NCI-H1048 (cell line): ENCODE measurements at regions not wholly inside any gene's neighbourhood (a gene's known extent, or its start where the extent isn't known, plus 50 kb on each side); places are given as distances from the start of the nearest gene placed in this dataset.
"Not testable (repeated sequence)": the region's sequence is repeated elsewhere in the genome, so short reads cannot be mapped to it uniquely, and the experiment has no call there.

Experiments used
- DNase-seq: peaks from one replicate; lab custom pipeline; 2025; lab: John Stamatoyannopoulos, UW

- DNase-seq, result no peak
Measured at GRCh38 chr20:57999465-58000111, 228.9 kb downstream of the ANKRD60 start.

GRCh38 chr20:57998981-57999464 lies 229.4 kb downstream of the ANKRD60 start:
- DNase-seq, result no peak

GRCh38 chr20:57998276-57998675 lies 230.2 kb downstream of the ANKRD60 start:
- DNase-seq, result no peak

- no peak for DNase-seq
Measured at GRCh38 chr20:57996936-57997890, 231.2 kb downstream of the ANKRD60 start.

- no peak for DNase-seq
Measured at GRCh38 chr20:57996465-57996864, 232.0 kb downstream of the ANKRD60 start.

GRCh38 chr20:57995381-57995977 lies 233.0 kb downstream of the ANKRD60 start:
- no peak for DNase-seq

GRCh38 chr20:57993716-57994431 lies 234.6 kb downstream of the ANKRD60 start:
- no peak for DNase-seq

- no peak for DNase-seq
Measured at GRCh38 chr20:57991211-57991881, 237.1 kb downstream of the ANKRD60 start.

- no peak for DNase-seq
Measured at GRCh38 chr20:57990396-57990987, 238.0 kb downstream of the ANKRD60 start.

- no peak for DNase-seq
Measured at GRCh38 chr20:57988828-57989227, 239.6 kb downstream of the ANKRD60 start.

- no peak for DNase-seq
Measured at GRCh38 chr20:57988422-57988821, 240.0 kb downstream of the ANKRD60 start.

GRCh38 chr20:57987659-57988058 lies 240.8 kb downstream of the ANKRD60 start:
- DNase-seq, result no peak

- DNase-seq, result no peak
Measured at GRCh38 chr20:57986666-57987065, 241.8 kb downstream of the ANKRD60 start.

- no peak for DNase-seq
Measured at GRCh38 chr20:57985278-57985677, 243.2 kb downstream of the ANKRD60 start.

GRCh38 chr20:57983082-57983481 lies 245.4 kb downstream of the ANKRD60 start:
- no peak for DNase-seq

GRCh38 chr20:57980506-57980905 lies 247.9 kb downstream of the ANKRD60 start:
- no peak for DNase-seq

GRCh38 chr20:57977569-57977968 lies 250.9 kb downstream of the ANKRD60 start:
- no peak for DNase-seq

- DNase-seq, result no peak
Measured at GRCh38 chr20:57977141-57977540, 251.3 kb downstream of the ANKRD60 start.

- no peak for DNase-seq
Measured at GRCh38 chr20:57974863-57975262, 253.6 kb downstream of the ANKRD60 start.

- DNase-seq, result no peak
Measured at GRCh38 chr20:57973886-57974285, 254.6 kb downstream of the ANKRD60 start.

GRCh38 chr20:57971583-57971982 lies 256.9 kb downstream of the ANKRD60 start:
- DNase-seq, result not testable (repeated sequence)
